GM21576 (cell line): ENCODE measurements at regions not wholly inside any gene's neighbourhood (a gene's known extent, or its start where the extent isn't known, plus 50 kb on each side); places are given as distances from the start of the nearest gene placed in this dataset.

Experiments used
- ATAC-seq: cut with Tn5 transposase; IDR thresholded peaks from one replicate; pipeline ENCODE4 v1.9.1; 2021; ENCODE audit warnings: mild to moderate bottlenecking, moderate library complexity; ENCODE audit not compliant: unreplicated experiment

GRCh38 chr14:101116486-101117130, 213.1 kb upstream of the RTL1 start:
- ATAC-seq = no peak

GRCh38 chr14:101117543-101117942, 214.0 kb upstream of the RTL1 start:
- no peak for ATAC-seq

- ATAC-seq = no peak
Observed at GRCh38 chr14:101118233-101118632, 214.7 kb upstream of the RTL1 start.

- ATAC-seq = no peak
Observed at GRCh38 chr14:101118746-101119591, 215.4 kb upstream of the RTL1 start.

GRCh38 chr14:101119830-101120571, 216.5 kb upstream of the RTL1 start:
- no peak for ATAC-seq

- ATAC-seq = no peak
Observed at GRCh38 chr14:101120641-101121507, 217.4 kb upstream of the RTL1 start.

- ATAC-seq = no peak
Observed at GRCh38 chr14:101121508-101122139, 218.1 kb upstream of the RTL1 start.

GRCh38 chr14:101122237-101123141, 219.0 kb upstream of the RTL1 start:
- no peak for ATAC-seq

- ATAC-seq = no peak
Observed at GRCh38 chr14:101123618-101124510, 220.3 kb upstream of the RTL1 start.

GRCh38 chr14:101124815-101125214, 221.3 kb upstream of the RTL1 start:
- ATAC-seq = no peak

GRCh38 chr14:101125313-101125712, 221.8 kb upstream of the RTL1 start:
- no peak for ATAC-seq

GRCh38 chr14:101125719-101126651, 222.5 kb upstream of the RTL1 start:
- no peak for ATAC-seq

GRCh38 chr14:101126731-101127130, 223.2 kb upstream of the RTL1 start:
- no peak for ATAC-seq

GRCh38 chr14:101127224-101127623, 223.7 kb upstream of the RTL1 start:
- ATAC-seq = no peak

GRCh38 chr14:101128478-101129321, 225.2 kb upstream of the RTL1 start:
- no peak for ATAC-seq

GRCh38 chr14:101129521-101130167, 226.1 kb upstream of the RTL1 start:
- ATAC-seq = no peak
